Endodermal cell (in vitro differentiated cells): ENCODE measurements at regions not wholly inside any gene's neighbourhood (a gene's known extent, or its start where the extent isn't known, plus 50 kb on each side); places are given as distances from the start of the nearest gene placed in this dataset.
A peak's percentile ranks its signal among the peaks of the same experiment; 100 is the strongest.

Source experiments
- DNase-seq: peaks from one replicate; pipeline ENCODE4 v3.0.0-alpha.2; 2017
- H3K27ac ChIP-seq: 2 replicates; pipeline ENCODE4 v1.5.1; 2013; ENCODE audit warnings: mild to moderate bottlenecking, low read depth, low read length, moderate library complexity
- H3K27me3 ChIP-seq: 2 replicates; pipeline ENCODE4 v1.6.1; 2013; ENCODE audit warnings: mild to moderate bottlenecking, low read length, moderate library complexity; ENCODE audit not compliant: insufficient read depth, control insufficient read depth, poor library complexity, severe bottlenecking
- H3K36me3 ChIP-seq: 2 replicates; pipeline ENCODE4 v1.7.0; 2013; ENCODE audit warnings: mild to moderate bottlenecking, low read length, moderate library complexity; ENCODE audit not compliant: control insufficient read depth, insufficient read depth
- H3K4me1 ChIP-seq: one replicate; pipeline ENCODE4 v1.7.0; 2013; ENCODE audit warnings: low read length; ENCODE audit not compliant: control insufficient read depth, insufficient read depth
- H3K4me3 ChIP-seq: 2 replicates; pipeline ENCODE4 v1.5.1; 2013; ENCODE audit warnings: mild to moderate bottlenecking, low read length, moderate library complexity
- H3K9ac ChIP-seq: 2 replicates; pipeline ENCODE4 v1.6.1; 2013; ENCODE audit warnings: mild to moderate bottlenecking, low read length, moderate library complexity; ENCODE audit not compliant: poor library complexity, severe bottlenecking; ENCODE audit errors: extremely low read depth
- H3K9me3 ChIP-seq: 2 replicates; pipeline ENCODE4 v1.6.1; 2013; ENCODE audit warnings: mild to moderate bottlenecking, low read length, moderate library complexity; ENCODE audit not compliant: control insufficient read depth
- H3K27ac Mint-ChIP-seq: 2 replicates; pipeline ENCODE4 v1.8.0; 2020; ENCODE audit warnings: mixed read lengths
- H3K27me3 Mint-ChIP-seq: 2 replicates; pipeline ENCODE4 v1.8.0; 2021; ENCODE audit warnings: mild to moderate bottlenecking, mixed read lengths; ENCODE audit not compliant: insufficient read depth
- H3K36me3 Mint-ChIP-seq: 2 replicates; pipeline ENCODE4 v1.8.0; 2020; ENCODE audit warnings: low read depth, mixed read lengths
- H3K4me1 Mint-ChIP-seq: 2 replicates; pipeline ENCODE4 v1.8.0; 2020; ENCODE audit warnings: mixed read lengths
- H3K4me3 Mint-ChIP-seq: 2 replicates; pipeline ENCODE4 v1.8.0; 2020; ENCODE audit warnings: mild to moderate bottlenecking, moderate library complexity, mixed read lengths
- H3K9me3 Mint-ChIP-seq: 2 replicates; pipeline ENCODE4 v1.8.0; 2020; ENCODE audit warnings: mild to moderate bottlenecking, mixed read lengths
- WGBS, 2 experiments: methylation state at CpG; one replicate each; pipeline versions ENCODE4 v1.1.5 to v1.1.7; 2013; ENCODE audit warnings: missing lambda C conversion rate in 2 of 2, mixed read lengths in 1 of 2; ENCODE audit not compliant: insufficient coverage in 1 of 2, insufficient read length in 1 of 2; 5-methylcytosine and 5-hydroxymethylcytosine counted together
- TF ChIP-seq, protein P1 (sequence below): fragments of 200-600 bp; sonication (generic); conservative IDR thresholded peaks from 2 replicates; pipeline ENCODE4 v1.5.0; 2021; ENCODE audit warnings: antibody characterized with exemption, mild to moderate bottlenecking

DNA sequence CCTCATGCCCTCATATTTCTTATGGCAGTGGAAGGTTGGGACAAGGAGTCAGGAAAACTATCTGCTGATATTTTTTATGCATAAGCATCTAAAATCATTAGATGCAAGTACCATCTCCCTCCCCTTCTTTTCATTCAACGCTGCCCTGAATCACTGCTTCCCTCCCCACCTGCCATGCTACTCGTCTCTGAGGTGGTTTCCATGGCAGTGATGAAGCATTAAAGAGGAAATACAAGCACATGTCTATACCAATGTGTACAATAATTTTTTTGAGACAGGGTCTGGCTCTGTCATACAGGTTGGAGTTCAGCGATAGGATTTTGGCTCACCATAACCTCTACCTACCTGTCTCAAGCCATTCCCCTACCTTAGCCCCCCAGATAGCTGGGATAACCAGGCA is 67.5 kb upstream of the SETMAR start:
- Histone ChIP-seq H3K27me3 (no peaks in the 10 kb centered on the region), H3K36me3 (no peaks in the 10 kb centered on the region), H3K4me3 (no peak overlapping the region), H3K4me1 (no peaks in the 10 kb centered on the region), H3K9ac (no peak overlapping the region), H3K9me3 (peaks cover 8% of the 10 kb centered on the region), H3K27ac (no peak overlapping the region)
- no peak overlapping the region for H3K4me3 Mint-ChIP-seq
- peaks cover 13% of the 10 kb centered on the region for H3K4me1 Mint-ChIP-seq
- H3K9me3 Mint-ChIP-seq, result peaks cover 19% of the 10 kb centered on the region
- TF ChIP-seq, protein P1, sequence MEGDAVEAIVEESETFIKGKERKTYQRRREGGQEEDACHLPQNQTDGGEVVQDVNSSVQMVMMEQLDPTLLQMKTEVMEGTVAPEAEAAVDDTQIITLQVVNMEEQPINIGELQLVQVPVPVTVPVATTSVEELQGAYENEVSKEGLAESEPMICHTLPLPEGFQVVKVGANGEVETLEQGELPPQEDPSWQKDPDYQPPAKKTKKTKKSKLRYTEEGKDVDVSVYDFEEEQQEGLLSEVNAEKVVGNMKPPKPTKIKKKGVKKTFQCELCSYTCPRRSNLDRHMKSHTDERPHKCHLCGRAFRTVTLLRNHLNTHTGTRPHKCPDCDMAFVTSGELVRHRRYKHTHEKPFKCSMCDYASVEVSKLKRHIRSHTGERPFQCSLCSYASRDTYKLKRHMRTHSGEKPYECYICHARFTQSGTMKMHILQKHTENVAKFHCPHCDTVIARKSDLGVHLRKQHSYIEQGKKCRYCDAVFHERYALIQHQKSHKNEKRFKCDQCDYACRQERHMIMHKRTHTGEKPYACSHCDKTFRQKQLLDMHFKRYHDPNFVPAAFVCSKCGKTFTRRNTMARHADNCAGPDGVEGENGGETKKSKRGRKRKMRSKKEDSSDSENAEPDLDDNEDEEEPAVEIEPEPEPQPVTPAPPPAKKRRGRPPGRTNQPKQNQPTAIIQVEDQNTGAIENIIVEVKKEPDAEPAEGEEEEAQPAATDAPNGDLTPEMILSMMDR, result no peak
- no peak overlapping the region for H3K27ac Mint-ChIP-seq
- DNase-seq, result no peak
- WGBS, 2 experiments, result 97 to 100% methylated on average over 1 to 3 of the region's 3 CpGs
- no peaks in the 10 kb centered on the region for H3K36me3 Mint-ChIP-seq
- H3K27me3 Mint-ChIP-seq, result peaks cover 57% of the 10 kb centered on the region

DNA sequence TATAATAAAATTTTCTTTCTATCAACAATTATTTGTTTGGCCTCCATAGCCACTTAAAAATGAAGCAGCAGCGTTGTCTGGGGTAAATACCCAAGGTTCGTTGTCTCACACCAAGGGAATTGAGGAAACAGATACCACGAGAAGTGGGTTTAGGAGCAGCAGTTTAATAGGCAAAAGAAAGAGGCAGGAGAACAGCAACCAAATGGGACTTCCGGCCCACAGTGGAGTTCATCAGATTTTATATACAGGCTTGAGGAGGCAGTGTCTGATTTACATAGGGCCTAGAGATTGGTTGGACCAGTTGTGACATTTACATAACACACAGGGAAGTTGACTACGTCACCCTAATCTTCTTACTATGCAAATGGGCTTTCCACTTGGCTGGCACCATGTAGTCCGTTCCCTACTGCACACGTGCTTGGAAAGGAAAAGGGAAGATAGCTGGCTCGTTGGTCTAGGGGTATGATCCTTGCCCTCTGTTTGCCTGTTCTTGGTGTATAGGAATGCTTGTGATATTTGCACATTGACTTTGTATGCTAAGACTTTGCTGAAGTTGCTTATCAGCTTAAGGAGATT is 61.5 kb upstream of the SETMAR start:
- Mint-ChIP-seq H3K27me3 (peaks cover 28% of the 10 kb centered on the region), H3K4me1 (peaks cover 4% of the 10 kb centered on the region), H3K4me3 (no peak overlapping the region), H3K27ac (no peak overlapping the region), H3K9me3 (peaks cover 18% of the 10 kb centered on the region), H3K36me3 (no peaks in the 10 kb centered on the region)
- Histone ChIP-seq H3K27me3 (no peaks in the 10 kb centered on the region), H3K9ac (no peak overlapping the region), H3K9me3 (peaks cover 5% of the 10 kb centered on the region), H3K27ac (no peak overlapping the region), H3K36me3 (no peaks in the 10 kb centered on the region), H3K4me1 (no peaks in the 10 kb centered on the region), H3K4me3 (no peak overlapping the region)
- TF ChIP-seq, protein P1, result no peak
- 95 to 96% methylated on average over 4 to 8 of the region's 8 CpGs for WGBS, 2 experiments
- DNase-seq, result no peak

DNA sequence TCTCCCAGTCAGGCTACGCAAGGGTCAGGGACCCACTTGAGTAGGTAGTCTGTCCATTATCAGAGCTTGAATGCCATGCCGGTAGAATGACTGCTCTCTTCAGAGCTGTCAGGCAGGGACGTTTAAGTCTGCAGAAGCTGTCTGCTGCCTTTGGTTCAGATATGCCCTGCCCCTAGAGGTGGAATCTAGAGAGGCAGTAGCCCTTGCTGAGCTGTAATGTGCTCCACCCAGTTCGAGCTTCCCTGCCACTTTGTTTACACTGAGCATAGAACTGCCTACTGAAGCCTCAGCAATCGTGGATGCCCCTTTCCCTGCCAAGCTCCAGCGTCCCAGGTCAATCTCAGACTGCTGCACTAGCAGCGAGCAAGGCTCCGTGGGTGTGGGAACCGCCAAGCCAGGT is 57.5 kb upstream of the SETMAR start:
- Histone ChIP-seq H3K27ac (no peak overlapping the region), H3K9me3 (no peaks in the 10 kb centered on the region), H3K9ac (no peak overlapping the region), H3K27me3 (no peaks in the 10 kb centered on the region), H3K36me3 (no peaks in the 10 kb centered on the region), H3K4me1 (no peaks in the 10 kb centered on the region), H3K4me3 (no peak overlapping the region)
- 77 to 81% methylated on average over 7 to 9 of the region's 9 CpGs for WGBS, 2 experiments
- TF ChIP-seq, protein P1, result peak; percentile 74
- Mint-ChIP-seq H3K9me3 (peaks cover 1% of the 10 kb centered on the region), H3K36me3 (no peaks in the 10 kb centered on the region), H3K27me3 (peaks cover 14% of the 10 kb centered on the region), H3K4me3 (no peak overlapping the region), H3K27ac (no peak overlapping the region), H3K4me1 (peaks cover 4% of the 10 kb centered on the region)
- peak; percentile 79 for DNase-seq
